Mesenchymal stem cell (in vitro differentiated cells and primary cell): ENCODE measurements at regions not wholly inside any gene's neighbourhood (a gene's known extent, or its start where the extent isn't known, plus 50 kb on each side); places are given as distances from the start of the nearest gene placed in this dataset.
A peak's percentile ranks its signal among the peaks of the same experiment; 100 is the strongest.

Source experiments
- DNase-seq: peaks from one replicate; pipeline ENCODE4 v3.0.0-alpha.2; 2013
- H2AFZ ChIP-seq: one replicate; pipeline ENCODE4 v1.6.1; 2013; ENCODE audit warnings: low read depth, mild to moderate bottlenecking, control low read depth, inconsistent platforms, low read length, moderate library complexity
- H2AK5ac ChIP-seq: 2 replicates; pipeline ENCODE4 v1.6.1; 2013; ENCODE audit warnings: low read length, moderate library complexity, mild to moderate bottlenecking, inconsistent platforms; ENCODE audit not compliant: severe bottlenecking
- H2BK120ac ChIP-seq: one replicate; pipeline ENCODE4 v1.6.1; 2013; ENCODE audit warnings: low read depth, mild to moderate bottlenecking, inconsistent platforms, low read length, moderate library complexity
- H2BK12ac ChIP-seq, 2 experiments: one replicate each; pipeline ENCODE4 v1.6.1; 2013; ENCODE audit warnings: inconsistent platforms in 2 of 2, low read length in 2 of 2, mild to moderate bottlenecking in 2 of 2, moderate library complexity in 2 of 2, control low read depth in 1 of 2
- H2BK15ac ChIP-seq: one replicate; pipeline ENCODE4 v1.6.1; 2013; ENCODE audit warnings: mild to moderate bottlenecking, low read depth, inconsistent platforms; ENCODE audit not compliant: poor library complexity, severe bottlenecking
- H2BK5ac ChIP-seq: 2 replicates; pipeline ENCODE4 v1.6.1; 2013; ENCODE audit warnings: low read depth, mild to moderate bottlenecking, low read length, control low read depth, inconsistent platforms; ENCODE audit not compliant: poor library complexity, severe bottlenecking
- H3K14ac ChIP-seq, 2 experiments: one replicate each; pipeline ENCODE4 v1.6.1; 2013; ENCODE audit warnings: inconsistent platforms in 2 of 2, low read length in 2 of 2, control low read depth in 1 of 2, mild to moderate bottlenecking in 1 of 2, moderate library complexity in 1 of 2
- H3K18ac ChIP-seq, 2 experiments: one replicate each; pipeline ENCODE4 v1.6.1; 2013; ENCODE audit warnings: inconsistent platforms in 2 of 2, low read length in 2 of 2, control low read depth in 1 of 2, low read depth in 1 of 2, mild to moderate bottlenecking in 1 of 2
- H3K23ac ChIP-seq, 2 experiments: one replicate each; pipeline ENCODE4 v1.6.1; 2013; ENCODE audit warnings: inconsistent platforms in 2 of 2, low read length in 2 of 2, mild to moderate bottlenecking in 2 of 2, moderate library complexity in 2 of 2, control low read depth in 1 of 2
- H3K27ac ChIP-seq: 2 replicates; pipeline ENCODE4 v1.5.1; 2013; ENCODE audit warnings: mild to moderate bottlenecking, moderate library complexity, low read length, control low read depth, inconsistent platforms; ENCODE audit not compliant: poor library complexity, severe bottlenecking
- H3K27me3 ChIP-seq, 2 experiments: 2 replicates each; pipeline versions ENCODE4 v1.6.1 to v1.7.0; 2013; ENCODE audit warnings: low read length in 2 of 2, mild to moderate bottlenecking in 2 of 2, moderate library complexity in 2 of 2, control low read depth in 1 of 2, inconsistent platforms in 1 of 2; ENCODE audit not compliant: control insufficient read depth in 1 of 2, insufficient read depth in 1 of 2
- H3K36me3 ChIP-seq, 2 experiments: 2 replicates each; pipeline versions ENCODE4 v1.6.1 to v1.7.0; 2013; ENCODE audit warnings: low read length in 2 of 2, control low read depth in 1 of 2, inconsistent platforms in 1 of 2, low read depth in 1 of 2, mild to moderate bottlenecking in 1 of 2; ENCODE audit not compliant: insufficient read depth in 2 of 2, control insufficient read depth in 1 of 2
- H3K4ac ChIP-seq, 2 experiments: one replicate each; pipeline ENCODE4 v1.6.1; 2013; ENCODE audit warnings: inconsistent platforms in 2 of 2, low read length in 2 of 2, mild to moderate bottlenecking in 2 of 2, moderate library complexity in 2 of 2, control low read depth in 1 of 2, low read depth in 1 of 2
- H3K4me1 ChIP-seq: 2 replicates; pipeline ENCODE4 v1.6.1; 2013; ENCODE audit warnings: low read depth, low read length, control low read depth; ENCODE audit not compliant: control insufficient read depth, insufficient read depth
- H3K4me2 ChIP-seq: 2 replicates; pipeline ENCODE4 v1.6.1; 2013; ENCODE audit warnings: low read length, mild to moderate bottlenecking, inconsistent platforms; ENCODE audit not compliant: poor library complexity, severe bottlenecking
- H3K4me3 ChIP-seq, 2 experiments: 2 replicates each; pipeline versions ENCODE4 v1.5.1 to v1.7.0; 2013; ENCODE audit warnings: low read length in 2 of 2, mild to moderate bottlenecking in 2 of 2, control low read depth in 1 of 2, low read depth in 1 of 2; ENCODE audit not compliant: insufficient read depth in 1 of 2
- H3K79me1 ChIP-seq: replicated peaks from 2 replicates; pipeline ENCODE4 v1.6.1; 2013; ENCODE audit warnings: mild to moderate bottlenecking, control low read depth, low read length, inconsistent platforms; ENCODE audit not compliant: poor library complexity, severe bottlenecking
- H3K9ac ChIP-seq: 2 replicates; pipeline ENCODE4 v1.7.0; 2013; ENCODE audit warnings: mild to moderate bottlenecking, low read length, moderate library complexity
- H3K9me3 ChIP-seq: 2 replicates; pipeline ENCODE4 v1.7.0; 2013; ENCODE audit warnings: mild to moderate bottlenecking, low read length; ENCODE audit not compliant: control insufficient read depth
- H4K8ac ChIP-seq: one replicate; pipeline ENCODE4 v1.6.1; 2013; ENCODE audit warnings: inconsistent platforms, mild to moderate bottlenecking, low read length, moderate library complexity
- H4K91ac ChIP-seq: one replicate; pipeline ENCODE4 v1.6.1; 2013; ENCODE audit warnings: mild to moderate bottlenecking, low read length, inconsistent platforms
- WGBS: methylation state at CpG from one replicate; pipeline ENCODE4 v1.1.7; 2013; ENCODE audit warnings: mixed read lengths; 5-methylcytosine and 5-hydroxymethylcytosine counted together

DNA sequence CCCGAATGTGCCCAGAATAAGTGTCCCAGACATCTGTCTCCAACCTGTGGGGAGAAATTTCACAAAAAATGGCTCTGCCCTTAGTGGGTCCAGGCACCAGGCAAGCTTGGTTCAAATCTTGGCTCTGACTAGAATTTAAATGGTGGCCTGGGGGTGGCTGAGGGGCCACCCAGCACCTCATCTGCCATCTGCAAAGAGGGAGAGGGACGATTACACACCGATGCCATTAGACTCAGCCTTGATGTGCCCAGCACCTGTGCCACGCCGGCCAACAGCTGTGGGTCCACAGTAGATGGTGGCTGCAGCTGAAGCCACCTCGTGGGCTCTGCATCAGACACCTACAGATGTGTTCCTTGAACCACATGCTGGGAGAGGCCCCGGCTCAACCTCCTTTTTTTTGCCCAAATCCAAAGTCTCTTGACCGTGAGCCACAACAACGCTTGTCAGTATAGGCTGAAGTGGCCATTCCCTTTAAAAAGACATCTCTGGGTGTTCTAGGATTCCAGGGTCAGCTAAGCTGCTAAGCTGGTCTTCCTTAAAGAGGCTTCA, 222.0 kb upstream of the RAB6C start:
- peaks cover 0 to 9% of the 10 kb centered on the region in 2 experiments for H3K27me3 ChIP-seq
- no peak for DNase-seq
- no peak overlapping the region for H2BK5ac ChIP-seq
- H3K9ac ChIP-seq = peak overlapping the region; percentile 81
- no peak overlapping the region for H3K4me2 ChIP-seq
- H3K4me3 ChIP-seq = no peak overlapping the region
- no peak overlapping the region for H3K23ac ChIP-seq
- H3K36me3 ChIP-seq = no peaks in the 10 kb centered on the region
- H2AK5ac ChIP-seq = no peak overlapping the region
- no peak overlapping the region for H4K8ac ChIP-seq
- no peak overlapping the region for H3K4ac ChIP-seq
- no peak overlapping the region for H2BK120ac ChIP-seq
- no peak overlapping the region for H2AFZ ChIP-seq
- H3K14ac ChIP-seq = no peak overlapping the region
- 81% methylated on average over 9 of the region's 9 CpGs for WGBS
- H3K27ac ChIP-seq = no peak overlapping the region
- no peak overlapping the region for H2BK15ac ChIP-seq
- no peak overlapping the region for H4K91ac ChIP-seq
- no peaks in the 10 kb centered on the region for H3K9me3 ChIP-seq
- no peak overlapping the region for H3K18ac ChIP-seq
- peaks cover 1% of the 10 kb centered on the region for H3K4me1 ChIP-seq
- no peaks in the 10 kb centered on the region for H3K79me1 ChIP-seq
- no peak overlapping the region for H2BK12ac ChIP-seq

DNA sequence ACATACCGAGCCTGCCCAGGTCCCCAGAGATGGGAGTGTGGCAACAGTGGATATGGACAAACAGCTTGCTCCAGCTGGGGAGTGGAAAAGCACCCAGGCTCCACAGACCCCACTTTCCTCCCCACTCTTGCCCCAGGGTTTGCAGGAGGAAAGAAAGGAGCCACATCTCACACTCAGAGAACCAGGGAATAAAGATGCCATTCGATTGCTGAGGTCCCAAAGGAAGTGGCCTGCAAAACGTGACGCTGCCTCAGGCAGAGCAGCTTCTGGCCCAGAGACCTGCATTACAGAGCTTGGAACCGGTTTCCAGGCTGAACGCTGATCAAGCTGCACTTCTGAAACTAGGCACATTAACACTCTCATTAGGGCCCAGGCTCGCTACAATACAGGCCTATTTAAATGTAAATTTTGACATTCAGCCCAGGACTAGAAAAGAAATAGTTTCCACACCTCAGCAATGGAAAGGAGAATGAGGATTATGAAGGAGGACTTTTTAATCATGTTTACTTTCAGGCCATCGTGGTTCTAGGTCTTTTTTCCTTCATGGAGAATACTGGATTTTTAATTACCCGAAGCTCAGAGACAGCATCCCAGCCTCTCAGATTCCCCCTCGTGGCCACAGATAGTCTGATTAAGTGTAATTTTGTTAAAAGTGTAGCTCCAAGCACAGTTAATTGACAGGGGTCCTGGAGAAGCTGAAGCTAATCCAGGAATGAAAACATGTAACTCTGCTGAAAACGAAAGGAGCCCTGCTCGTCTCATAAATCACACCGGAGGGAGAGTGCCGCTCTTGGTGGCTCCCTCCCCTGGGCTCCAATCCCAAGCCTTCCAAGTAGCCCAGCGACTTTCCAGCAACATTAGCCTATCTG, 221.3 kb upstream of the RAB6C start:
- 37% methylated on average over 13 of the region's 15 CpGs for WGBS
- Histone ChIP-seq H4K91ac (no peak overlapping the region), H2BK120ac (no peak overlapping the region)

GRCh38 chr2:129758784-129759471, 220.5 kb upstream of the RAB6C start:
- Histone ChIP-seq H2BK12ac (no peak overlapping the region), H2AK5ac (no peak overlapping the region), H4K8ac (no peak overlapping the region), H3K36me3 (no peaks in the 10 kb centered on the region), H3K18ac (no peak overlapping the region), H3K4ac (no peak overlapping the region), H3K4me1 (peaks cover 1% of the 10 kb centered on the region), H2BK5ac (no peak overlapping the region), H3K4me3 (peak overlapping the region in 1 of 2 experiments; percentile 82), H4K91ac (peak overlapping the region; percentile 44), H3K27me3 (peaks cover 0 to 9% of the 10 kb centered on the region in 2 experiments), H3K4me2 (no peak overlapping the region), H3K9me3 (no peaks in the 10 kb centered on the region), H3K27ac (no peak overlapping the region), H3K23ac (no peak overlapping the region), H2AFZ (no peak overlapping the region), H3K9ac (peak overlapping the region; percentile 81), H3K79me1 (no peaks in the 10 kb centered on the region), H3K14ac (no peak overlapping the region), H2BK15ac (no peak overlapping the region), H2BK120ac (no peak overlapping the region)
- DNase-seq = no peak
- WGBS = 84% methylated on average over 14 of the region's 14 CpGs

More for the DNA sequence above, 221.3 kb upstream of the RAB6C start:
- Histone ChIP-seq H2BK12ac (no peak overlapping the region), H3K9ac (peak overlapping the region; percentile 81), H3K4ac (no peak overlapping the region), H2BK5ac (no peak overlapping the region), H3K36me3 (no peaks in the 10 kb centered on the region), H3K79me1 (no peaks in the 10 kb centered on the region), H2AK5ac (no peak overlapping the region), H3K4me1 (peaks cover 1% of the 10 kb centered on the region), H3K4me2 (no peak overlapping the region), H3K18ac (no peak overlapping the region), H4K8ac (no peak overlapping the region), H2AFZ (no peak overlapping the region), H2BK15ac (no peak overlapping the region), H3K4me3 (peak overlapping the region in 1 of 2 experiments; percentile 82), H3K23ac (no peak overlapping the region), H3K9me3 (no peaks in the 10 kb centered on the region), H3K27me3 (peaks cover 0 to 9% of the 10 kb centered on the region in 2 experiments), H3K14ac (no peak overlapping the region), H3K27ac (no peak overlapping the region)
- DNase-seq = no peak

- Histone ChIP-seq H3K18ac (no peak overlapping the region), H3K4me1 (peaks cover 1% of the 10 kb centered on the region)
Measured at GRCh38 chr2:129759472-129760010, 219.9 kb upstream of the RAB6C start.

More at GRCh38 chr2:129759472-129760010, 219.9 kb upstream of the RAB6C start:
- H3K9me3 ChIP-seq = no peaks in the 10 kb centered on the region
- peaks cover 0 to 9% of the 10 kb centered on the region in 2 experiments for H3K27me3 ChIP-seq
- no peak overlapping the region for H2AK5ac ChIP-seq
- no peak for DNase-seq
- no peaks in the 10 kb centered on the region for H3K79me1 ChIP-seq
- H4K8ac ChIP-seq = peak overlapping the region; percentile 48
- H3K27ac ChIP-seq = no peak overlapping the region
- no peak overlapping the region for H2BK15ac ChIP-seq
- no peak overlapping the region for H3K14ac ChIP-seq
- no peaks in the 10 kb centered on the region for H3K36me3 ChIP-seq
- no peak overlapping the region for H2BK12ac ChIP-seq
- 92% methylated on average over 2 of the region's 2 CpGs for WGBS
- H3K4me3 ChIP-seq = no peak overlapping the region
- H2BK5ac ChIP-seq = no peak overlapping the region
- H3K4me2 ChIP-seq = no peak overlapping the region
- no peak overlapping the region for H3K23ac ChIP-seq
- no peak overlapping the region for H3K9ac ChIP-seq
- H2BK120ac ChIP-seq = no peak overlapping the region
- H3K4ac ChIP-seq = no peak overlapping the region
- peak overlapping the region; percentile 82 for H4K91ac ChIP-seq
- H2AFZ ChIP-seq = no peak overlapping the region
